Astrocyte (in vitro differentiated cells and primary cell): ENCODE measurements at regions not wholly inside any gene's neighbourhood (a gene's known extent, or its start where the extent isn't known, plus 50 kb on each side); places are given as distances from the start of the nearest gene placed in this dataset.
"Not testable (repeated sequence)": the region's sequence is repeated elsewhere in the genome, so short reads cannot be mapped to it uniquely, and the experiment has no call there.

Experiments used
- DNase-seq: peaks from one replicate; pipeline ENCODE4 v3.0.0-alpha.2; 2010; ENCODE audit warnings: low read depth
- FAIRE-seq: peaks from 2 replicates; lab custom pipeline; 2011; peaks lifted over from hg19 to GRCh38; lab: Jason Lieb, UNC
- H2AFZ ChIP-seq: 2 replicates; pipeline ENCODE4 v1.6.0; 2012; ENCODE audit warnings: low read depth, low read length, inconsistent platforms
- H3K27ac ChIP-seq: 2 replicates; pipeline ENCODE4 v1.5.1; 2011; ENCODE audit warnings: low read depth, low read length, inconsistent platforms
- H3K27me3 ChIP-seq: 2 replicates; pipeline ENCODE4 v1.6.0; 2011; ENCODE audit warnings: low read length, inconsistent platforms; ENCODE audit not compliant: insufficient read depth
- H3K36me3 ChIP-seq: 2 replicates; pipeline ENCODE4 v1.5.1; 2011; ENCODE audit warnings: low read length, inconsistent platforms; ENCODE audit not compliant: insufficient read depth
- H3K4me1 ChIP-seq: 2 replicates; pipeline ENCODE4 v1.5.1; 2011; ENCODE audit warnings: low read length, inconsistent platforms; ENCODE audit not compliant: insufficient read depth
- H3K4me2 ChIP-seq: 2 replicates; pipeline ENCODE4 v1.6.0; 2012; ENCODE audit warnings: low read length, inconsistent platforms
- H3K4me3 ChIP-seq: 2 replicates; pipeline ENCODE4 v1.5.1; 2011; ENCODE audit warnings: low read depth, mild to moderate bottlenecking, low read length, inconsistent platforms; ENCODE audit not compliant: insufficient read depth
- H3K79me2 ChIP-seq: 2 replicates; pipeline ENCODE4 v1.6.0; 2012; ENCODE audit warnings: mild to moderate bottlenecking, low read length, inconsistent platforms; ENCODE audit not compliant: insufficient read depth
- H3K9ac ChIP-seq: 2 replicates; pipeline ENCODE4 v1.6.0; 2012; ENCODE audit warnings: mild to moderate bottlenecking, low read length, inconsistent platforms
- H3K9me3 ChIP-seq: 2 replicates; pipeline ENCODE4 v1.5.1; 2012; ENCODE audit warnings: low read depth, mild to moderate bottlenecking, low read length, inconsistent platforms; ENCODE audit not compliant: insufficient read depth
- H4K20me1 ChIP-seq: 2 replicates; pipeline ENCODE4 v1.6.0; 2012; ENCODE audit warnings: low read length, inconsistent platforms; ENCODE audit not compliant: insufficient read depth
- H3K27ac Mint-ChIP-seq: one replicate; pipeline ENCODE4 v1.8.0; 2021; ENCODE audit warnings: mild to moderate bottlenecking, mixed read lengths; ENCODE audit not compliant: unreplicated experiment
- H3K27me3 Mint-ChIP-seq: one replicate; pipeline ENCODE4 v1.8.0; 2021; ENCODE audit warnings: low read depth, mixed read lengths; ENCODE audit not compliant: unreplicated experiment
- H3K36me3 Mint-ChIP-seq: one replicate; pipeline ENCODE4 v1.8.0; 2021; ENCODE audit warnings: low read depth, mixed read lengths; ENCODE audit not compliant: unreplicated experiment
- H3K4me1 Mint-ChIP-seq: one replicate; pipeline ENCODE4 v1.8.0; 2021; ENCODE audit warnings: low read depth, mixed read lengths; ENCODE audit not compliant: unreplicated experiment
- H3K4me3 Mint-ChIP-seq: one replicate; pipeline ENCODE4 v1.8.0; 2021; ENCODE audit warnings: mild to moderate bottlenecking, moderate library complexity, mixed read lengths; ENCODE audit not compliant: unreplicated experiment
- H3K9me3 Mint-ChIP-seq: one replicate; pipeline ENCODE4 v1.8.0; 2021; ENCODE audit warnings: mild to moderate bottlenecking, mixed read lengths; ENCODE audit not compliant: unreplicated experiment
- EZH2 ChIP-seq: IDR thresholded peaks from 2 replicates; pipeline ENCODE4 v1.6.1; 2012; ENCODE audit warnings: mild to moderate bottlenecking, low read length, inconsistent platforms; ENCODE audit not compliant: insufficient read depth
- TF ChIP-seq, protein P1 (sequence below): IDR thresholded peaks from 2 replicates; pipeline ENCODE4 v1.5.1; 2011; ENCODE audit warnings: low read depth, mild to moderate bottlenecking, inconsistent platforms, low read length, moderate library complexity; ENCODE audit not compliant: insufficient read depth

DNA sequence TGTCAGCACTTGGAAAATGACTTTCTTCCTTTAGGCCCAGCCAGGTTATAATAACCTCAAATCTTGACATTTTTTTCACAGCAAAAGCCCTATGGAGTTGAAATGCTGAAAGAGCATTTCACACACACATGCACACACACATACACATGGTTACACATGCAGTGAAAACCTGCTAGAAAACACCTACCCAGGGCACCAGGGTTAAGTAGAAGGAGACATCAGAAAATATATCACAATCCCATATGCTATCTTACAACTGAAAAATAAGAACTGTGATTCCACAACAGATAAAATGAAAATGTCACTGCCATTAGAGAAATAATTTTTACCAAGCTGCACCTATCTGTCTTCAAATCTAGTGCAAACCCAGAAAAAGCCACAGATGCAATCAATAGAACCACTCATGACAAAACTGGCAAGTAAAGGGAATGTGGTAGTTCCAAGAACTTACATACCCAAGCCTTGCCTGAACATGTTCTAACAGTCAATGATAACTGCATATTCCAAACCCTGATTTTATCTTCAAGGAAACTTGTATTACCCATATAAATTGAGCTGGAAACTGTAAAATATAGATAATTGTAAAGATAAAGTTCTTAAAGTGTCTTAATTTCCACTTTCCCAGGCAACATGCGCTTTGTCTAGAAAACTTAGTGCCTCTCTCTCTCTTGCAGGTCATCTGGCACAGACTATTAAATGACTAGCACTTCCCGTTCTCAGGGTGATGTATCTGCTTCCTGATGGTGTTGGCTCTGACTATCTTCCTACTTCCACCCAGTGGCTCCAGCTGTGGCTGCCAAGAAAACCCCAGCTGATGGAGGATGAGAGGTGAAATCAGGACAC lies 250.2 kb upstream of the PTGER4 start:
- Histone ChIP-seq H2AFZ (no peak overlapping the region), H3K79me2 (no peaks in the 10 kb centered on the region), H3K27ac (no peak overlapping the region), H3K9me3 (no peaks in the 10 kb centered on the region), H3K4me3 (no peak overlapping the region), H3K36me3 (no peaks in the 10 kb centered on the region), H3K9ac (no peak overlapping the region), H4K20me1 (no peaks in the 10 kb centered on the region), H3K4me2 (no peak overlapping the region), H3K27me3 (no peaks in the 10 kb centered on the region), H3K4me1 (no peaks in the 10 kb centered on the region)
- no peaks in the 10 kb centered on the region for H3K36me3 Mint-ChIP-seq
- FAIRE-seq (no peak), DNase-seq (no peak)
- H3K4me1 Mint-ChIP-seq = peaks cover 11% of the 10 kb centered on the region
- TF ChIP-seq, protein P1, sequence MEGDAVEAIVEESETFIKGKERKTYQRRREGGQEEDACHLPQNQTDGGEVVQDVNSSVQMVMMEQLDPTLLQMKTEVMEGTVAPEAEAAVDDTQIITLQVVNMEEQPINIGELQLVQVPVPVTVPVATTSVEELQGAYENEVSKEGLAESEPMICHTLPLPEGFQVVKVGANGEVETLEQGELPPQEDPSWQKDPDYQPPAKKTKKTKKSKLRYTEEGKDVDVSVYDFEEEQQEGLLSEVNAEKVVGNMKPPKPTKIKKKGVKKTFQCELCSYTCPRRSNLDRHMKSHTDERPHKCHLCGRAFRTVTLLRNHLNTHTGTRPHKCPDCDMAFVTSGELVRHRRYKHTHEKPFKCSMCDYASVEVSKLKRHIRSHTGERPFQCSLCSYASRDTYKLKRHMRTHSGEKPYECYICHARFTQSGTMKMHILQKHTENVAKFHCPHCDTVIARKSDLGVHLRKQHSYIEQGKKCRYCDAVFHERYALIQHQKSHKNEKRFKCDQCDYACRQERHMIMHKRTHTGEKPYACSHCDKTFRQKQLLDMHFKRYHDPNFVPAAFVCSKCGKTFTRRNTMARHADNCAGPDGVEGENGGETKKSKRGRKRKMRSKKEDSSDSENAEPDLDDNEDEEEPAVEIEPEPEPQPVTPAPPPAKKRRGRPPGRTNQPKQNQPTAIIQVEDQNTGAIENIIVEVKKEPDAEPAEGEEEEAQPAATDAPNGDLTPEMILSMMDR = no peak
- TF ChIP-seq EZH2 = no peak
- no peaks in the 10 kb centered on the region for H3K27me3 Mint-ChIP-seq
- peak overlapping the region; percentile 9 for H3K27ac Mint-ChIP-seq
- H3K9me3 Mint-ChIP-seq = peaks cover under 1% of the 10 kb centered on the region
- H3K4me3 Mint-ChIP-seq = no peak overlapping the region

DNA sequence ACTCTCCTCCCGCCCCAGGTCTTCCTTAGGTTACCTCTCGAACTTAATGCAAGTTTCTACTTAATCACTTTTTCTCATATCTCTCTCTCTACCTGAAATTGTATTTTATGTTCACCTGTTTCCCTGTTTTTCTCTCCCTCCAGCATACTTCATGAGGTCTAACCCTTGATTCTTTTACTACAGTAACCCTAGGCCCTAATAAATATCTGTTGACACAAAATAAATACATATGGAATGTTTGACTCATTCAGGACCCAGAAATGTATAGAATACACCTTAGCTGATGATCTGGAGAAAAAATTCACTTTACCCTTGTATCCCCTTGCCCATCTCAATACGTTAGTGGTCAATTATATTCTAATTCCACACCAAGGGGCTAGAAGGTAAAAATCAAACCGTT lies 250.9 kb upstream of the PTGER4 start:
- H3K79me2 ChIP-seq = no peaks in the 10 kb centered on the region
- H2AFZ ChIP-seq = no peak overlapping the region
- no peak overlapping the region for H3K4me2 ChIP-seq
- no peak for TF ChIP-seq EZH2
- TF ChIP-seq, protein P1 = no peak
- Mint-ChIP-seq H3K27ac (peak overlapping the region; percentile 27), H3K4me3 (no peak overlapping the region), H3K4me1 (peaks cover 11% of the 10 kb centered on the region), H3K9me3 (peaks cover 3% of the 10 kb centered on the region), H3K36me3 (no peaks in the 10 kb centered on the region), H3K27me3 (no peaks in the 10 kb centered on the region)
- H3K4me3 ChIP-seq = no peak overlapping the region
- H3K9ac ChIP-seq = no peak overlapping the region
- FAIRE-seq (no peak), DNase-seq (no peak)
- no peaks in the 10 kb centered on the region for H3K27me3 ChIP-seq
- no peak overlapping the region for H3K27ac ChIP-seq
- H3K4me1 ChIP-seq = no peaks in the 10 kb centered on the region
- no peaks in the 10 kb centered on the region for H3K9me3 ChIP-seq
- no peaks in the 10 kb centered on the region for H4K20me1 ChIP-seq
- no peaks in the 10 kb centered on the region for H3K36me3 ChIP-seq

DNA sequence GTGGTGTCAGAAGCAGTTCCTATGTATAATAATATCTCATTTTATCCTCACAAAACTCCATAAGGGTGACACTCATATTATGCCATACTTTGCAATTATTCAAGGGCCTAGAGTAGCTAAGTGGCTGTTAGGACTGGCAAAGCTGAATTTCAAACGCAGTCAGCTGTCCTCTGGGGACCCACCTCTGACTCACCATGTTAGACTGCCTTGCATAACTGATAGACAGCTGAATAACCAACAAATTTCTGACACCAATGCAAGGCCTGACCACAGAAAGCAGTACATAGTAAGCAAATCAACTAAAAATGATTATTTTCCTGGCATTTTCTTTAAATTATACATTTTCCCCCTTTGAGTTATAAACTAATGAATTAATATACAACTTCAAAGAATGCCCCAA lies 251.6 kb upstream of the PTGER4 start:
- H3K4me3 ChIP-seq = no peak overlapping the region
- no peaks in the 10 kb centered on the region for H3K27me3 ChIP-seq
- H3K4me3 Mint-ChIP-seq = no peak overlapping the region
- no peak overlapping the region for H3K27ac Mint-ChIP-seq
- no peaks in the 10 kb centered on the region for H3K27me3 Mint-ChIP-seq
- peaks cover 5% of the 10 kb centered on the region for H3K9me3 Mint-ChIP-seq
- H3K79me2 ChIP-seq = no peaks in the 10 kb centered on the region
- no peaks in the 10 kb centered on the region for H3K36me3 Mint-ChIP-seq
- FAIRE-seq (no peak), DNase-seq (peak; percentile 18)
- H3K4me1 ChIP-seq = no peaks in the 10 kb centered on the region
- H3K9ac ChIP-seq = no peak overlapping the region
- peaks cover 11% of the 10 kb centered on the region for H3K4me1 Mint-ChIP-seq
- H3K27ac ChIP-seq = no peak overlapping the region
- H3K9me3 ChIP-seq = peaks cover 1% of the 10 kb centered on the region
- no peak overlapping the region for H3K4me2 ChIP-seq
- no peak overlapping the region for H2AFZ ChIP-seq
- no peaks in the 10 kb centered on the region for H3K36me3 ChIP-seq
- no peak for TF ChIP-seq EZH2
- TF ChIP-seq, protein P1 = no peak
- H4K20me1 ChIP-seq = no peaks in the 10 kb centered on the region

DNA sequence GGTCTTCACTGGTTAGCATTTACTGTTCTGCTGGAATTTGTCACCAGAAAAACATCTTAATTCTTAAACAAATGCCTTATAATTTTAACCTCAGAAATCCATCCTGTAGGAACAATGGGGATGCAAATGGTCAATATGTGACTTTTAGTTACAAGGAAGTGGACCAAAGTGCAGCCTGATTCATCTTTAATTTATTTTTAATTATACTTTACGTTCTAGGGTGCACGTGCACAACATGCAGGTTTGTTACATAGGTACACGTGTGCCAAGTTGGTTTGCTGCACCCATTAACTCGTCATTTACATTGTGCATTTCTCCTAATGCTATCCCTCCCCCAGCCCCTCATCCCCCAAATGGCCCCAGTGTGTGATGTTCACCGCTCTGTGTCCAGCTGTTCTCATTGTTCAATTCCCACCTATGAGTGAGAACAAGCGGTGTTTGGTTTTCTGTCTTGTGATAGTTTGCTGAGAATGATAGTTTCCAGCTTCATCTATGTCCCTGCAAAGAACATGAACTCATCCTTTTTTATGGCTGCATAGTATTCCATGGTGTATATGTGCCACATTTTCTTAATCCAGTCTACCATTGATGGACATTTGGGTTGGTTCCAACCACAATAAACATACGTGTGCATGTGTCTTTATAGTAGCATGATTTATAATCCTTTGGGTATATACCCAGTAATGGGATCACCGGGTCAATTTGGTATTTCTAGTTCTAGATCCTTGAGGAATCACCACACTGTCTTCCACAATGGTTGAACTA lies 262.5 kb upstream of the PTGER4 start:
- DNase-seq, H3K27me3 Mint-ChIP-seq, H3K36me3 ChIP-seq, H3K4me1 Mint-ChIP-seq, H4K20me1 ChIP-seq, H3K27me3 ChIP-seq, H3K4me3 Mint-ChIP-seq, H3K27ac Mint-ChIP-seq, H2AFZ ChIP-seq, H3K4me3 ChIP-seq, H3K79me2 ChIP-seq, H3K4me1 ChIP-seq, H3K36me3 Mint-ChIP-seq, FAIRE-seq, H3K9ac ChIP-seq, H3K27ac ChIP-seq, H3K4me2 ChIP-seq, H3K9me3 ChIP-seq: not testable (repeated sequence)
- peaks cover 11% of the 10 kb centered on the region for H3K9me3 Mint-ChIP-seq
